Body of pancreas (tissue), 4 donors: ENCODE measurements at regions not wholly inside any gene's neighbourhood (a gene's known extent, or its start where the extent isn't known, plus 50 kb on each side); places are given as distances from the start of the nearest gene placed in this dataset.

Experiments
- ATAC-seq: fragments of 150-250 bp; one replicate; pipeline ENCODE4 v1.9.1; 2016
- DNase-seq, 4 donors: peaks; one replicate each; pipeline ENCODE4 v3.0.0-alpha.2; 2019
- H3K27ac ChIP-seq, 4 donors: fragments of 200-600 bp; sonication (generic); 1 replicate in 3 of 4; 2 replicates in 1 of 4; pipeline versions ENCODE4 v1.5.1 to v1.6.1; 2016 to 2019; ENCODE audit warnings: mild to moderate bottlenecking in 1 of 4, mixed read lengths in 1 of 4, moderate library complexity in 1 of 4
- H3K27me3 ChIP-seq, 2 donors: fragments of 200-600 bp; sonication (generic); one replicate each; pipeline ENCODE4 v1.6.0; 2016; ENCODE audit warnings: mild to moderate bottlenecking in 1 of 2
- H3K36me3 ChIP-seq, 2 donors: fragments of 200-600 bp; sonication (generic); replicated peaks in 1 of 2; 2 replicates each; pipeline ENCODE4 v1.5.1; 2016; ENCODE audit warnings: low read depth in 2 of 2; ENCODE audit not compliant: insufficient read depth in 1 of 2
- H3K4me1 ChIP-seq: fragments of 200-600 bp; sonication (generic); one replicate; pipeline ENCODE4 v1.6.0; 2016
- H3K4me3 ChIP-seq, 2 donors: fragments of 200-600 bp; sonication (generic); 1 replicate in 1 of 2; 2 replicates in 1 of 2; pipeline ENCODE4 v1.5.1; 2016 to 2019
- H3K9me3 ChIP-seq, 3 donors: fragments of 200-600 bp; sonication (generic); 1 replicate in 2 of 3; 2 replicates in 1 of 3; pipeline ENCODE4 v1.5.1; 2016
- CTCF ChIP-seq, 7 experiments: fragments of 450-650 bp in 4 of 7; fragments of 200-600 bp in 3 of 7; sonication (generic) in 3 of 7; IDR thresholded peaks; one replicate each; pipeline ENCODE4 v1.5.1; 2016 to 2019; ENCODE audit warnings: antibody characterized with exemption in 7 of 7
- POLR2A ChIP-seq, 3 donors: fragments of 450-650 bp; IDR thresholded peaks; one replicate each; pipeline ENCODE4 v1.6.1; 2016; ENCODE audit warnings: antibody characterized with exemption in 3 of 3, mild to moderate bottlenecking in 2 of 3
- WGBS, 2 donors: methylation state at CpG; one replicate each; pipeline ENCODE4 v1.1.5; 2017; 5-methylcytosine and 5-hydroxymethylcytosine counted together
- intact Hi-C: fragments of 100-400 bp; cut with DNase I; formaldehyde crosslinking; loops from one replicate; pipeline ENCODE4 v1.15.1; 2023

DNA sequence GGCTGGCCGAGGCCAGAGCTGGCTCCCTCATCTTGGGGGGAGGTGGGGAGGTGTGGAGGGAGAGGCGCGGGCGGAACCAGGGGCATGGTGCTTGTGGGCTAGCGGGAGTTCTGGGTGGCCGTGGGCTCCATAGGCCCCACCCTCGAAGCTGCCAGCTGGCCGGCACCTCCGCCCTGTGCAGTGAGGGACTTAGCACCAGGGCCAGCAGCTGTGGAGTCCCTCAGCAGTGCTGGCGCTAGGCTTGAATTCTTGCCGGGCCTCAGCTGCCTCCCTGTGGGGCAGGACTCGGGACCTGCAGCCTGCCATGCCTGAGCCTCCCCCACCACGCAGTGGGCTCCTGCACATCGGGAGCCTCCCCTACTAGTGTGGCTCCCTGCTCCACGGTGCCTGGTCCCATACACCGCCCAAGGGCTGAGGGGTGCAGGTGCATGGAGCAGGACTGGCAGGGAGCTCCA lies 603.3 kb downstream of the PCDH18 start:
- H3K4me3 ChIP-seq = no peak overlapping the region
- no peaks in the 10 kb centered on the region for H3K27me3 ChIP-seq
- intact Hi-C loops = no loop called here
- no peaks in the 10 kb centered on the region for H3K4me1 ChIP-seq
- TF ChIP-seq CTCF (IDR thresholded peaks at IDR 0.05) = no peak
- no peak for TF ChIP-seq POLR2A (IDR thresholded peaks at IDR 0.05)
- 86 to 87% methylated on average over 1 to 16 of the region's 16 CpGs for WGBS, 2 donors
- H3K27ac ChIP-seq = no peak overlapping the region
- no peaks in the 10 kb centered on the region for H3K9me3 ChIP-seq
- ATAC-seq (no peak), DNase-seq (no peak)
- no peaks in the 10 kb centered on the region for H3K36me3 ChIP-seq

DNA sequence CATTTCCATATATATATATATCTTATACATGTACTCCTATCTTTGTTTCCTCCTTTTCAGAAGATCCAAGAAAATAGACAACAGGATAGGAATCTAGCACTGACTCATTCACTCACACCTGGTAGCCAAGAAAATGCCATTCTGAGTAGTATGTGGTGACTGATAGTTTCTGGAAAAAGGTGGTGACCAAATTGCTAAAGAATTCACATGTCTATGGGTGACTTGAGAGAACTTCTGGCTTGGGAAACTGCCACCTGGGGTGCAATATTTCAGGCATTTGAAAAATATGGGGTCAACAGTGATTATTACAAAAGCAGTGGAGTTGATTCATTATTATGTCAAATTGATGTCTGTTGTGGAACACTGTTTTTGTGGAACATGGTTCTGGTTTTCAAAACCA lies 605.1 kb downstream of the PCDH18 start:
- TF ChIP-seq POLR2A (IDR thresholded peaks at IDR 0.05) (no peak), CTCF (IDR thresholded peaks at IDR 0.05) (no peak)
- H3K27me3 ChIP-seq = no peaks in the 10 kb centered on the region
- H3K4me1 ChIP-seq = no peaks in the 10 kb centered on the region
- no peak overlapping the region for H3K4me3 ChIP-seq
- no peaks in the 10 kb centered on the region for H3K36me3 ChIP-seq
- peak overlapping the region in 3 of 4 donors; percentile 34 to 74 (median 70) for H3K27ac ChIP-seq
- DNase-seq (peak in 3 of 4 donors; percentile 18 to 37 (median 27)), ATAC-seq (peak; percentile 91)
- intact Hi-C loops = no loop called here
- no peaks in the 10 kb centered on the region for H3K9me3 ChIP-seq

DNA sequence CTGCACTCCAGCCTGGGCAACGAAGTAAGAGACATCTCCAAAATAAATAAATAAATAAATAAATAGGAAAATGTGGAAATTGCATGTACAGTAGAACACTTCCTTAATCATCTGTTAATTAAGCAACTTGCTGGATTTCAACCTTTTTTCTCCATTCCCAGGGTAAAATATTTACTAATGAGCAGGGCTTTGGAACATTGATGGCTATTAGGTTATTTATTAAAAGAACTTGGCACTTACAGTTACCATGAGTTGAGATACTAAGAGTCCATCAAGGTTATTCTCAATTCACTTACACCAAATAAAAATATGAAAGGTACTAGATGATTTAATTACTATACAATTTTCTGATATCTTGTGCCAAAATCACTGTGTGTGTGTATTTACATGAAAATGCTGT lies 607.1 kb downstream of the PCDH18 start:
- DNase-seq = no peak
- ATAC-seq = peak; percentile 19
- no peak for TF ChIP-seq CTCF (IDR thresholded peaks at IDR 0.05)
- no peak for TF ChIP-seq POLR2A (IDR thresholded peaks at IDR 0.05)
- Histone ChIP-seq H3K27me3 (no peaks in the 10 kb centered on the region), H3K4me3 (no peak overlapping the region), H3K4me1 (no peaks in the 10 kb centered on the region), H3K9me3 (no peaks in the 10 kb centered on the region), H3K36me3 (no peaks in the 10 kb centered on the region), H3K27ac (peak overlapping the region in 1 of 4 donors; percentile 47)
- 44 to 61% methylated on average over 1 of the region's 1 CpG for WGBS, 2 donors
- intact Hi-C loops = no loop called here

- H3K27me3 ChIP-seq = no peaks in the 10 kb centered on the region
- no peaks in the 10 kb centered on the region for H3K36me3 ChIP-seq
- no peak for ATAC-seq
- H3K9me3 ChIP-seq = no peaks in the 10 kb centered on the region
- no peak for DNase-seq
- no peaks in the 10 kb centered on the region for H3K4me1 ChIP-seq
- no peak for TF ChIP-seq POLR2A (IDR thresholded peaks at IDR 0.05)
- no peak for TF ChIP-seq CTCF (IDR thresholded peaks at IDR 0.05)
- H3K27ac ChIP-seq = no peak overlapping the region
- H3K4me3 ChIP-seq = no peak overlapping the region
- intact Hi-C loops = no loop called here
Measured at GRCh38 chr4:136922066-136922465, 610.2 kb downstream of the PCDH18 start.

DNA sequence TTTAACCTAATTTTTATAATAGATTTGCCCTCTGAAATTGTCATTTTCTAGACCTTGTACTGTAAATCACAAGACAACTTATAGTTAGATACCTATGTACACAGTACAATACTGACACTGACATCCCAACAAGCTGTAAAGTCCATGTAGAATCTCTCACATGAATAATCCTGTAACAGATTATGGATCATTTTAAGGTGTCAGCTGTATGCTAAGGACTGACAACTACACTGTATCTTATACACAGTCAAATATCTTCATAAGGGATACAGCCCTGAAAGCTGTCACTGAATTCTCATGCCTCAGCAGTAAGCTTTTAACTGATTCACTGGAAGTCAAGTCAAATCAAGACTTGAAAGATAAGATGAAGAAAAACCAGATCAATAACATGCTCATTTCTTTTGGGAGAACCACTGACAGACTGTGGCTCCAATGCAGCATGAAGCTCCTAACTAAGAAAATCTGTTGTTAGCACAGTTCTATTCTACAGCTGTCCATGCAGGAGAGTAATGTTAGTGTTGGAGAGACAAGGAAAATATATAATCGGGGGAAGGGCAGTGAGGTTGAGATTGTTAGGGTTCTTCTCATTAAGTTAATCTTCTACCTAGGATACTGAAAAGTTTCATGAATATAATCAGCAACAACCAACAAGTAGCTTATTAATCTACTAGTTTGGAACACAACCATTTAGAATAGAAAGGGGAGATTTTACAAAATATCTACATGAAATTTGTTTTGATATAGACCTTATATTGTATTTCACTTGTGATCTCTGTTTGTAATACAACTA lies 612.0 kb downstream of the PCDH18 start:
- H3K27me3 ChIP-seq = no peaks in the 10 kb centered on the region
- no peaks in the 10 kb centered on the region for H3K36me3 ChIP-seq
- H3K27ac ChIP-seq = no peak overlapping the region
- TF ChIP-seq POLR2A (IDR thresholded peaks at IDR 0.05) (no peak), CTCF (IDR thresholded peaks at IDR 0.05) (no peak)
- 30% methylated on average over 1 of the region's 1 CpG for WGBS, 2 donors
- no peaks in the 10 kb centered on the region for H3K9me3 ChIP-seq
- ATAC-seq (no peak), DNase-seq (no peak)
- intact Hi-C loops = no loop called here
- H3K4me3 ChIP-seq = no peak overlapping the region
- H3K4me1 ChIP-seq = no peaks in the 10 kb centered on the region
